Stimulated activated CD4-positive, alpha-beta T cell treated with anti-CD3 and anti-CD28 coated beads, Interleukin-1b, Interleukin-23, amount 100 ng/mL, for 1 hour (primary cell): ENCODE measurements at regions not wholly inside any gene's neighbourhood (a gene's known extent, or its start where the extent isn't known, plus 50 kb on each side); places are given as distances from the start of the nearest gene placed in this dataset.

Experiments
- DNase-seq, 2 donors: peaks; one replicate each; pipeline ENCODE4 v3.0.0-alpha.2; 2020; ENCODE audit warnings: low read depth in 2 of 2

- DNase-seq = no peak
Observed at GRCh38 chr3:103056542-103056941, 621.7 kb downstream of the ZPLD1 start.

DNA sequence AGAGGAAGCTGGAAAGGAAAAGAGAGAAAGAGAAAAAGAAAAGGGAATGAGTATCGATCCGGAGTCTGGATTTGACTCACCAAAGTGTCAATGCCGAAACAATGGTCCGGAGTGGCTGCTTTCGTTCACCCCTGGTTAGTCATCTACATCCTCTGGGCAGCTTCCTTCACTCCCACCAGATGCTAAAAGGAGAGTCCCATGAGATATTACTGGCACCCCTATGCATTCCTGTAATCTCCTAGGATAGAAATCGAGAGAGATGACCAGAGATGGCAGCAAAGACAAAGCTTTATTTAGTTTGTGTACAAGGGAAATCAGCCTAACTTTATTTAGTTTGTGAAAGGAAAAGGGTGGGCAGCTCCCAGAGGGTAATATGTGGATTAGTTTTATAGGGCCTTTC is 622.2 kb downstream of the ZPLD1 start:
- no peak for DNase-seq

GRCh38 chr3:103057487-103057886 is 622.7 kb downstream of the ZPLD1 start:
- no peak for DNase-seq

DNA sequence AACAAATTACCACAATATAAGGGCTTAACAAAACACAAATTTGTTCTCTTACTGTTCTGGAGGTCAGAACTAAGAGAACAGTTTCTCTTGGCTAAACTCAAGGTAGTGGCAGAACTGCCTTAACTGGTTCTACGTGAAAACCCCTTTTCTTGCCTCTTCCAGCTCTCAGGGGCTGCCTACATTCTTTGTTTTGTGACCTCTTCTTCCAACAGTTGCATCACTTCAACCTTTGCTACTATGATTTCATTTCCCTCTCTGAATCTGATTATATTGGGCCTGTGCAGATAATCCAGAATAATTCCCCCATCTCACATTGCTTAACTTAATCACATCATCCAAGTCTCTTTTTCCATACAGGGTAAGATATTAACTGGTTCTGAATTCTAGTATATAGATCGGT is 624.6 kb downstream of the ZPLD1 start:
- no peak for DNase-seq

DNA sequence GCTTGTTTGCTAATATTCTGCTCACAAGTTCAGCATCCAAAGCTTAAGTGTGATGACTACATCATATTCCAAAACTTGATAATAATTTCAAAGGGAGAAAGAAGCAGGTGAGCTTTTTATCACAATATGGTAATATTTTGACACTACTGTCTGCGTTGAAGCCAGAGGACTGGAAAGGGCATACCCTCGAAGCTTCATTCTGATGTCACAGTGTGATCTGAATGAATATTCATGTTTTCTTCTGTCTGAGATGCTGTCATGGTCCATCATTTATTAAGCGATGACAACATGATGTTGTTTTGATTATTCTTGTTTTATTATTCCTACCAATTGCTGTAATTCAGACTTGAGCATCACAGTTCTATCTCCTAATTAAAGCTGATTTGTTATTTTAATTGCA is 625.4 kb downstream of the ZPLD1 start:
- DNase-seq = no peak

- DNase-seq = no peak
Observed at GRCh38 chr3:103067963-103068362, 633.1 kb downstream of the ZPLD1 start.

- DNase-seq = no peak
Observed at GRCh38 chr3:103075282-103075681, 640.5 kb downstream of the ZPLD1 start.

DNA sequence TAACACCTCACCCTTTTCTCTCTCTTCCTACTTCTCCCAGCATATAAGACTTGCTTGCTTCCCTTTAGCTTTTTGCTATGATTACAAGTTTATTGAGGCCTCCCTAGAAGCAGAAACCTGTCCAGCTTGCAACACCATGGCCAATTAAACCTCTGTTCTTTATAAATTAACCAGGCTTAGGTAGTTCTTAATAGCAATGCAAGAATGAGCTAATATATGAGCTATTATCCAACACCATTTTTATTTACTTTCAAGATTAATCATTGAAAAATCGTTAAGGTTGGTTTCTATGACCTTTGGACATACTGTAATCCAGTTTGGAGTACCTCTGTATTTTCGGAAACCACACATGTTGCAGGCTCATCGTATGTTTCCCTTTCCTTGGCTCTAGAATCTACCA is 643.1 kb downstream of the ZPLD1 start:
- no peak for DNase-seq

- no peak for DNase-seq
Observed at GRCh38 chr3:103082501-103082900, 647.7 kb downstream of the ZPLD1 start.

- no peak for DNase-seq
Observed at GRCh38 chr3:103083848-103084631, 649.2 kb downstream of the ZPLD1 start.

DNA sequence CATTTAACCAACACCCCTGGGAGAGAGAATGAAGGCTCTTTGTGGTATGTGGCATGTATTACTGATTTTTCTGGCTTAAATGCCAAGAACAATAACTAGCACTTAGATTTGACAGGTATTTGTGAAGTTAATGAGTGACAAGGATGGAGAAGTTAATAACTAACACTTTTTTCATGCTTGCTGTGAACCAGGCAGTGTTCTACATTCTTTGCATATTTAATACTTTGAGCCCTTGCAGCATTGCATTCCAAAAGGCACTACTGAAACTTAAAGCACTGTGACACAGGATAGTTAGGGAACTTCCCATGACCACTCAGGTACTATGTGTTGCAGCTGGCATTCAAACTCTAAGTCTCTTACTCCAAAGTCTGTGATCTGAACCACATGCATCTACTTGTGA is 650.6 kb downstream of the ZPLD1 start:
- no peak for DNase-seq

- no peak for DNase-seq
Observed at GRCh38 chr3:103089758-103090157, 654.9 kb downstream of the ZPLD1 start.

GRCh38 chr3:103105206-103105605 is 670.4 kb downstream of the ZPLD1 start:
- DNase-seq = no peak

- no peak for DNase-seq
Observed at GRCh38 chr3:103112273-103112672, 677.5 kb downstream of the ZPLD1 start.

GRCh38 chr3:103126115-103126514 is 691.3 kb downstream of the ZPLD1 start:
- DNase-seq = no peak

GRCh38 chr3:103127098-103127630 is 692.3 kb downstream of the ZPLD1 start:
- DNase-seq = no peak

- DNase-seq = no peak
Observed at GRCh38 chr3:103127737-103128136, 692.9 kb downstream of the ZPLD1 start.

DNA sequence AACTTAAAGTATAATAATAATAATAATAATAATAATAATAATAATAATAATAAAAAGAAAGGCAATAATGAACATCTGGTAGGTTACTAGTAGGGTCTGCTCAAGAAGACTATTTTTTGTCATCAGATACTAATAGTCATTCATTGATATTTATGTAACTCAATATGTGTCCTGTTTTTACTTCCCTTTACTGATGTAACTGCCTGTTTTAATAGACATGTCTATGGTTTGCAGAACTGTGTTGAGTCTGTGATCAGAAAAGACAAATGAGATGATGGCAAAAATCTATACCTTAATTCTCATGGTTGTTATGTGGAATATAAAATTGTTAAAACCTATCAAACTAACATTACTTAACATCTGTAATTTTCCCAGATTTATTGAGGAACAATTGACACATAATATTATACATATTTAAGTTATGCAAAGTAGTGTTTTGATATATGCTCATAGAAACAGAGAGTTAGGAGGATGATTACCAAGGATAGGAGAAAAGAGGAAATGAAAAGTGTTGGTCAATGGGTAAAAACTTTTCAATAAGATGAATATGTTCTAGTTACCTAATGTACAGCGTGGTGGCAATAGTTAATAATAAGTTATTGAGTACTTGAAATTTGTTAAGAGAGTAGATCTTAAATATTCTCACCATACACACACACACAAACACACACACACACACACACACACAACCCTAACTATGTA is 699.4 kb downstream of the ZPLD1 start:
- DNase-seq = no peak

GRCh38 chr3:103136621-103137020 is 701.8 kb downstream of the ZPLD1 start:
- DNase-seq = no peak

GRCh38 chr3:103137830-103138229 is 703.0 kb downstream of the ZPLD1 start:
- no peak for DNase-seq

DNA sequence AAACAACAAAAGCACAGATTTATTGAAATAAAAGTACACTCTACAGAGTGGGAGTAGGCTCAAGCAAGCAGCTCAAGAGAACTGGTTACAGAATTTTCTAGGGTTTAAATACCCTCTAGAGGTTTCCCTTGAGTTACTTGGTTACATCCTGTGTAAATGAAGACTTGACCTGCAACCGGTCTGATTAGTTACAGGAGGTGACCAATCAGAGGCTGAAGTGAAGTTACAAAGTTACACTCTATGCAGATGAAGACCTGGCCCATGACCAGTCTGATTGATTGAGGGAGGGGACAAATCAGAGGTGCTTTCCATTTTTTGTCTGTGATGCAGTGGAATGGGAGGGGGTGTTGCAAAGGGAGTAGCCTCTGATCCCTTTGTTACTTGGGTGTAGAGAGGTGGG is 723.4 kb downstream of the ZPLD1 start:
- no peak for DNase-seq

- no peak for DNase-seq
Observed at GRCh38 chr3:103166890-103167289, 732.1 kb downstream of the ZPLD1 start.

GRCh38 chr3:103167850-103168249 is 733.0 kb downstream of the ZPLD1 start:
- DNase-seq = no peak
